B cell (primary cell): ENCODE measurements at regions not wholly inside any gene's neighbourhood (a gene's known extent, or its start where the extent isn't known, plus 50 kb on each side); places are given as distances from the start of the nearest gene placed in this dataset.
"Not testable (repeated sequence)": the region's sequence is repeated elsewhere in the genome, so short reads cannot be mapped to it uniquely, and the experiment has no call there.

Experiments
- ATAC-seq: fragments of 200-7000 bp; cut with Tn5 transposase; one replicate; pipeline ENCODE4 v1.10.0; 2021; ENCODE audit warnings: low read depth, mild to moderate bottlenecking, moderate number of reproducible peaks, moderate library complexity
- CTCF ChIA-PET: fragments of 350-600 bp; sonication (Branson Sonifier 250); formaldehyde crosslinking; loops from one replicate; lab custom pipeline; 2021; ENCODE audit warnings: antibody characterized with exemption, inconsistent platforms; lab: Charles Lee
- POLR2A ChIA-PET: fragments of 350-600 bp; sonication (Branson Sonifier 250); formaldehyde crosslinking; loops from one replicate; lab custom pipeline; 2021; ENCODE audit warnings: antibody characterized with exemption; lab: Charles Lee
- DNase-seq: peaks from one replicate; pipeline ENCODE4 v3.0.0; 2013
- H2AFZ ChIP-seq: 2 replicates; pipeline ENCODE4 v1.6.1; 2012; ENCODE audit warnings: mild to moderate bottlenecking, low read depth, low read length; ENCODE audit not compliant: insufficient read depth, poor library complexity, severe bottlenecking
- H3K27ac ChIP-seq, 2 donors: 1 replicate in 1 of 2; 2 replicates in 1 of 2; pipeline ENCODE4 v1.5.1; 2012 to 2013; ENCODE audit warnings: low read length in 2 of 2, mild to moderate bottlenecking in 2 of 2, moderate library complexity in 1 of 2
- H3K27me3 ChIP-seq, 4 experiments: fragments of 200-600 bp in 1 of 4; sonication (generic) in 1 of 4; replicated peaks in 1 of 4; 1 replicate in 2 of 4; 2 replicates in 2 of 4; pipeline versions ENCODE4 v1.6.1 to v1.7.0; 2013 to 2016; ENCODE audit warnings: low read length in 3 of 4, mild to moderate bottlenecking in 2 of 4, mixed read lengths in 1 of 4, moderate library complexity in 1 of 4; ENCODE audit not compliant: insufficient read depth in 4 of 4, control insufficient read depth in 3 of 4; ENCODE audit errors: control extremely low read depth in 1 of 4
- H3K36me3 ChIP-seq, 2 experiments: replicated peaks in 1 of 2; 1 replicate in 1 of 2; 2 replicates in 1 of 2; pipeline versions ENCODE4 v1.6.1 to v1.7.1; 2013; ENCODE audit warnings: low read length in 1 of 2; ENCODE audit not compliant: insufficient read depth in 2 of 2, control insufficient read depth in 1 of 2; ENCODE audit errors: control extremely low read depth in 1 of 2, extremely low read depth in 1 of 2
- H3K4me1 ChIP-seq, 2 donors: fragments of 200-600 bp in 1 of 2; sonication (generic) in 1 of 2; 1 replicate in 1 of 2; 2 replicates in 1 of 2; pipeline versions ENCODE4 v1.5.1 to v1.6.1; 2013 to 2017; ENCODE audit warnings: low read length in 2 of 2; ENCODE audit not compliant: control insufficient read depth in 2 of 2, insufficient read depth in 2 of 2
- H3K4me2 ChIP-seq: replicated peaks from 2 replicates; pipeline ENCODE3; 2012; ENCODE audit warnings: mild to moderate bottlenecking, low read depth, low read length; ENCODE audit not compliant: poor library complexity, severe bottlenecking
- H3K4me3 ChIP-seq, 5 experiments: fragments of 200-600 bp in 1 of 5; sonication (generic) in 1 of 5; 1 replicate in 3 of 5; 2 replicates in 2 of 5; pipeline versions ENCODE4 v1.5.1 to v1.7.0; 2011 to 2016; ENCODE audit warnings: low read length in 4 of 5, mild to moderate bottlenecking in 4 of 5, low read depth in 2 of 5, control low read depth in 1 of 5, moderate library complexity in 1 of 5; ENCODE audit not compliant: insufficient read depth in 1 of 5; ENCODE audit errors: control extremely low read depth in 1 of 5, extremely low read depth in 1 of 5
- H3K79me2 ChIP-seq: fragments of 200-600 bp; sonication (generic); one replicate; pipeline ENCODE4 v1.6.0; 2016; ENCODE audit warnings: low read length; ENCODE audit not compliant: control insufficient read depth, insufficient read depth
- H3K9ac ChIP-seq: fragments of 200-600 bp; sonication (generic); 2 replicates; pipeline ENCODE4 v1.6.1; 2017; ENCODE audit warnings: mild to moderate bottlenecking, low read length, moderate library complexity
- H3K9me3 ChIP-seq, 3 donors: one replicate each; pipeline versions ENCODE4 v1.6.1 to v1.7.1; 2013; ENCODE audit warnings: low read length in 2 of 3; ENCODE audit not compliant: control insufficient read depth in 2 of 3, insufficient read depth in 1 of 3; ENCODE audit errors: control extremely low read depth in 1 of 3
- H4K20me1 ChIP-seq: 2 replicates; pipeline ENCODE4 v1.6.0; 2012; ENCODE audit warnings: mild to moderate bottlenecking, low read length; ENCODE audit not compliant: insufficient read depth, control insufficient read depth, poor library complexity, severe bottlenecking
- H3K27ac Mint-ChIP-seq: one replicate; pipeline ENCODE4 v1.8.0; 2021; ENCODE audit warnings: mixed read lengths
- H3K27me3 Mint-ChIP-seq: one replicate; pipeline ENCODE4 v1.8.0; 2021; ENCODE audit warnings: mixed read lengths
- H3K4me1 Mint-ChIP-seq: one replicate; pipeline ENCODE4 v1.8.0; 2021; ENCODE audit warnings: mixed read lengths
- H3K4me3 Mint-ChIP-seq: one replicate; pipeline ENCODE4 v1.8.0; 2021; ENCODE audit warnings: mixed read lengths
- H3K9me3 Mint-ChIP-seq: one replicate; pipeline ENCODE4 v1.8.0; 2022; ENCODE audit warnings: mixed read lengths; ENCODE audit not compliant: insufficient read depth
- EZH2 ChIP-seq: IDR thresholded peaks from 2 replicates; pipeline ENCODE4 v1.6.1; 2012; ENCODE audit warnings: borderline replicate concordance, low read depth, mild to moderate bottlenecking, moderate library complexity, low read length; ENCODE audit not compliant: insufficient read depth, poor library complexity, severe bottlenecking
- WGBS: methylation state at CpG from one replicate; pipeline ENCODE4 v1.1.5; 2013; ENCODE audit warnings: missing lambda C conversion rate; ENCODE audit not compliant: insufficient coverage; 5-methylcytosine and 5-hydroxymethylcytosine counted together
- intact Hi-C: fragments of 100-400 bp; cut with micrococcal nuclease; formaldehyde crosslinking; loops from one replicate; pipeline ENCODE4 v1.10.0; 2022

GRCh38 chr16:29312835-29313558 is 93.5 kb downstream of the NPIPB11 start:
- Histone ChIP-seq H3K9me3 (no peaks in the 10 kb centered on the region), H3K4me1 (peaks cover 0 to 12% of the 10 kb centered on the region in 2 donors), H3K4me3 (no peak overlapping the region), H2AFZ (no peak overlapping the region), H3K36me3 (no peaks in the 10 kb centered on the region), H4K20me1 (no peaks in the 10 kb centered on the region), H3K4me2 (no peak overlapping the region), H3K79me2 (peaks cover 10% of the 10 kb centered on the region), H3K9ac (no peak overlapping the region), H3K27me3 (no peaks in the 10 kb centered on the region), H3K27ac (no peak overlapping the region)
- Mint-ChIP-seq H3K4me1 (peaks cover 14% of the 10 kb centered on the region), H3K27me3 (no peaks in the 10 kb centered on the region), H3K27ac (no peak overlapping the region), H3K4me3 (no peak overlapping the region), H3K9me3 (no peaks in the 10 kb centered on the region)
- ChIA-PET CTCF (no interaction called here), POLR2A (interaction anchor here (0.6 kb wide), 1 partner anchor 410 kb away, joined by 3 read pairs; no protein-coding TSS in a partner anchor)
- 97% methylated on average over 32 of the region's 33 CpGs for WGBS
- ATAC-seq (no peak), DNase-seq (no peak)
- no peak for TF ChIP-seq EZH2
- intact Hi-C loops = no loop called here

GRCh38 chr16:29312345-29312675 is 94.2 kb downstream of the NPIPB11 start:
- H3K4me1 Mint-ChIP-seq = peaks cover 10% of the 10 kb centered on the region
- H3K4me3 ChIP-seq, H3K9me3 Mint-ChIP-seq, DNase-seq, H2AFZ ChIP-seq, intact Hi-C loops, H3K4me3 Mint-ChIP-seq, H3K9ac ChIP-seq, H3K27me3 Mint-ChIP-seq, H3K4me2 ChIP-seq, H3K4me1 ChIP-seq, H4K20me1 ChIP-seq, H3K27me3 ChIP-seq, H3K9me3 ChIP-seq, H3K27ac ChIP-seq, CTCF ChIA-PET, H3K36me3 ChIP-seq, ATAC-seq, H3K27ac Mint-ChIP-seq: not testable (repeated sequence)
- 97% methylated on average over 18 of the region's 18 CpGs for WGBS
- peaks cover 13% of the 10 kb centered on the region for H3K79me2 ChIP-seq
- POLR2A ChIA-PET = interaction anchor here (0.6 kb wide), 1 partner anchor 411 kb away, joined by 3 read pairs; no protein-coding TSS in a partner anchor
